NCI-H446 treated with DMSO at 0.1 percent for 48 hours (cell line): ENCODE measurements at regions not wholly inside any gene's neighbourhood (a gene's known extent, or its start where the extent isn't known, plus 50 kb on each side); places are given as distances from the start of the nearest gene placed in this dataset.
"Not testable (repeated sequence)": the region's sequence is repeated elsewhere in the genome, so short reads cannot be mapped to it uniquely, and the experiment has no call there.

Experiments
- DNase-seq: peaks from one replicate; lab custom pipeline; 2025; lab: John Stamatoyannopoulos, UW

GRCh38 chr6:74018825-74019224 is 322.8 kb downstream of the CD109 start:
- no peak for DNase-seq

DNA sequence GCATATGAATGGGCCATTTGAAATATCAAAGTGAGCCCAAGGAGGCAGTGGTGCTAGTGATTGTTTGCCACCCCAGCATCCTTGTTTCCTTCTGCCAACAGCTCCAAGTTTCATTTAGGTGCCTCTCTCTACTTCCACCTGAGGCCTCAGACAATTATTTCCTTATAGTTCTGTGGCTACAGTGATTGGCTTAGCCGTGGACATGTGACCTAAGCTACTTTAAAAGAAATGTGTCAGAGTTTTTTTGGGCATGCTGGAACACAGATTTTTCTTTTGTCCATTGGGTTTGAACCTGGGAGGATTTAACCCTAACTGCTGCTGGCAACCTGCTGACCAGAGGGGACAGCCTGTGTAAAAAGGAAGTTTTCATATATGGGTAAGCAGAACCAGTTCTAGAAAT is 319.4 kb downstream of the CD109 start:
- no peak for DNase-seq

DNA sequence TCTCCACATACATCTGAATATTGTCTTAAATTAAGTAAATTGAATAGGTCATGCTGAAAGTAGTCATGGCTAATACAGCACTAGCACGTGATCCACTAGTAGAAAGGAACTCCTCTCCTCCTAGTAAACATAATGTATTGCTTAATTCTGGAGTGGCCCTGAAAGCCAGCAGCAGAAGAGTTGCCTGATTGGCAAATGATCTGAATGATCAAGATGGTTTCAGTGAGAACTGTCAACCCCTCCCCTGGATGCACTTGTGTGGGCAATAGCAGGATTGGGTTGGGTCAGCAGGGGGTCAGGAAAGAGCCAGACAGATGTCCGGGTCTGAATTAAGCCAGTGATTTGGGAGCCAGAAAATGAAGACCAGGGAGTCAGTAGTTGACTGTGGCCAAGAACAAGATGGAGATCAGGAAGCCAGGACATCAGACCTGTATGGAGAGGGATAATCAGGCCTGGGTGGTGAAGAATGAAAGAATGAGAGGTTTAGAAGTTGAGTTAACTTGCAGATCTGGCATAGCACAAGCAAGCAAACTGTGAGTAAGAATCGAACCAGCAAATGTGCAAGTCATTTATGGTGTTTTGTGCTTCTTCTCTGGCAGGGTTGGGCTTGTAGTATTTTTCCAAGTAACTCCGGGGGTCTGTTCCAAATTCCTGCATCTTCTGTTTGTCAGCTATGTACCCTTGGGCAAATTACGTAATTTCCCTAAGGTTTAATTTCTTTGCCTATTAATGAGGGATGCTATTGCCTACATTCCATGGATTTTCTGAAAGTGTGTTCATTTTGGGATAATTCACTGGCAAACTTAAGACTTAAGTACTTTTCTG is 304.9 kb downstream of the CD109 start:
- no peak for DNase-seq

DNA sequence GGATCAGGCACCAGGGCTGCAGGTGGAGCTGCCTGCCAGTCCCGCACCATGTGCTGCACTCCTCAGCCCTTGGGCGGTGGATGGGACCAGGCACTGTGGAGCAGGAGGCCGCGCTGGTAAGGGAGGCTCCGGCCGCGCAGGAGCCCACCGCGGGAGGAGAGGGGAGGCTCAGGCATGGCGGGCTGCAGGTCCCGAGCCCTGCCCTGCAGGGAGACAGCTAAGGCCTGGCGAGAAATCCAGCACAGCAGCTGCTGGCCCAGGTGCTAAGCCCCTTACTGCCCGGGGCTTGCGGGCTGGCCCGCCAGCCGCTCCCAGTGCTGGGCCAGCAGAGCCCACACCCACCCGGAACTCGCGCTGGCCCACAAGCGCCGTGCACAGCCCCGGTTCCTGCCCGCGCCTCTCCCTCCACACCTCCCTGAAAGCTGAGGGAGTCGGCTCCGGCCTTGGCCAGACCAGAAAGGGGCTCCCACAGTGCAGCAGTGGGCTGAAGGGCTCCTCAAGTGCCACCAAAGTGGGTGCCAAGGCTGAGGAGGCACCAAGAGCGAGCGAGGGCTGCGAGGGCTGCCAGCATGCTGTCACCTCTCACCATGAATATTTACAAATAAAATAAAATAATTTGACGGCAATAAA is 294.7 kb downstream of the CD109 start:
- not testable (repeated sequence) for DNase-seq

- DNase-seq = no peak
These were observed 293.4 kb downstream of the CD109 start for GRCh38 chr6:73989428-73989827.

DNA sequence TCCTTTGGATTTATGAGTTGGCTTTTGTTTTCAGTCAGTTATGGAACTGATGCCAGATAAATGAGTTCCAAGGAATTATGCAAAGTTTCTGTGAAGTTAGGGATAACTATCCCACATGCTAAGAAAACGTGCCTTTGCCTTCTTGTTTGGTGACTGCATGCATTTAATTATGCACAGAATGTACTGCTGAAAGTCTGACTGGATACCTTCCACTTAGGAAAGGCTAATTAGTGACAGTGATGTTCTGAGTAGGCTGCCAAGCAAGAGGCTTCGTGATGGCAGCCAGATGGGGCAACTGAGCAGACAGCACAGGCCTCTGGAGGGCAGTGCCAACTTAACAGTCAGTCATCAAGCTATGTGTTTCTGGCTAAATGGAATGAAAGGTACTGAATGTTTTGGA is 289.9 kb downstream of the CD109 start:
- DNase-seq = no peak

DNA sequence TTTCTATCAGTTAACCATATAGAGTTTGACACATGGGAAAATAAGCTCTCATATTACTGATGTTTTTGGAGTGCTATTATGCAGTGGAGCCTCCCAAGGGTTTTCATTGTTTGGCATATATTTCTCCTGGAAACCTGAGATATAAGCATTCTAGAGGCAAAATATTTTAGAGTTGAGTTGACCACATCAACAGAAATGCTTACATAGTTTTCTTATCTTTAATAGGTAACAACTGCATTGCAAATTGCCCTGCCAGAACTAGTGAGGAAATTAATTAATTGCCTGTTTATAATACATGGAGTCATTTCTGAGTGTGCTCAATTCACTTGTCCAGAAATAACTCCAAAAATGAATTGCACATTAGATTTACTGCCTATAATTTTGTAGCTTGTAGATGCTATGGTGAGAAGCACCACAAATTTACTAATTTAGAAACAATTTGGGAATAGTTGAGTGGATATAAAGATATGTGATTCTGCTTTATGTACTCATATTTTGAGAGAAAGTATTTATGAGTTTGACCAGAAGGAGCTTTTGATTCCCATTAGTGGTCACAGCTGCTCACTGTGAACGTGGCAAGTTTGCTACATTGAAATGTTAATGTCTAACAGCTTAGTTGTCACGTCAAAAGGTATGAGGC is 288.7 kb downstream of the CD109 start:
- DNase-seq = no peak

DNA sequence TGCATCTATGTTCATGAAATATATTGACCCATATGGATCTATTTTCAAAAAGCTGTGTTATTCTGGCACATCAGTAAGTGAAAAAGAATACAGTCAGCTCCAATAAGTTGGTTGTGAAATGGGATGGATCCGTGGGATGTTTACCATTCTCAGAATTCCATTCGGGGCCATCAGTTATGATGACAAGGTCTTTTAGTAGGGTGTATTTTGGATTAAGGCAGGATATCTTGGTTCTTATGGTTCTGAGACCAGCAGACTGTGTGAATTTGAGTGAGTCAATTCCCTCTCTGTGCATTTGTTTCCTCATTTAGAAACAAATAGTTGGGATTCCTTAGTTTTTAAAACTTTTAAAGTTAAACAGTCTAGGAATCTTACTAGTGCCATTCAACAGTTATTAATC is 287.4 kb downstream of the CD109 start:
- no peak for DNase-seq

DNA sequence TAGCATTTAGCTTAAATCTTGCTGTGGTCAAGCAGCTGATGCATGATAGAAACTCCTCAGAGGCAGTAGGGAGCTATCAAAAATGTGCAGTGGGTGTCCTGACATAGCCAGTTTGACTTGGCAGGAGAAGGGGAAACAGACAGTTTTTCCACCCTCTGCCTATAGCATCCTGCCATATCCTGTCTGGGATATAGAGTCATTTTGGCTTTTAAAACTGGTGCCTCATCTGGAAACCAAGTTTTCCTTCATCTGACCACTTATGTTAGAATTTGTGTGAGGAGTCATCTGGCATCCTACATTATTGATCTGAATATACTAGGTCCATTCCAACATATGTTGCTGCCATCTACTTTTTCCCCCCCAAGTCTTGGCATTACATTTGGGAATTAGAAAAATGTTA is 284.1 kb downstream of the CD109 start:
- DNase-seq = no peak

GRCh38 chr6:73978330-73978729 is 282.3 kb downstream of the CD109 start:
- no peak for DNase-seq

DNA sequence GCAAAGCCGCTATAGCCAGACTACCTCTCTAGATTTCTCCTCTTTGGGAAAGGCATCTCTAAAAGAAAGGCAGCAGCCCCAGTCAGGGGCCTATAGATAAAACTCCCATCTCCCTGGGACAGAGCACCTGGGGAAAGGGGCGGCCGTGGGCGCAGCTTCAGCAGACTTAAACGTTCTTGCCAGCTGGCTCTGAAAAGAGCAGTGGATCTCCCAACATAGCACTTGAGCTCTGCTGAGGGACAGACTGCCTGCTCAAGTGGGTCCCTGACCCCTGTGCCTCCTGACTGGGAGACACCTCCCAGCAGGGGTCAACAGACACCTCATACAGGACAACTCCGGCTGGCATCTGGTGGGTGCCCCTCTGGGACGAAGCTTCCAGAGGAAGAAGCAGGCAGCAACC is 276.5 kb downstream of the CD109 start:
- not testable (repeated sequence) for DNase-seq

DNA sequence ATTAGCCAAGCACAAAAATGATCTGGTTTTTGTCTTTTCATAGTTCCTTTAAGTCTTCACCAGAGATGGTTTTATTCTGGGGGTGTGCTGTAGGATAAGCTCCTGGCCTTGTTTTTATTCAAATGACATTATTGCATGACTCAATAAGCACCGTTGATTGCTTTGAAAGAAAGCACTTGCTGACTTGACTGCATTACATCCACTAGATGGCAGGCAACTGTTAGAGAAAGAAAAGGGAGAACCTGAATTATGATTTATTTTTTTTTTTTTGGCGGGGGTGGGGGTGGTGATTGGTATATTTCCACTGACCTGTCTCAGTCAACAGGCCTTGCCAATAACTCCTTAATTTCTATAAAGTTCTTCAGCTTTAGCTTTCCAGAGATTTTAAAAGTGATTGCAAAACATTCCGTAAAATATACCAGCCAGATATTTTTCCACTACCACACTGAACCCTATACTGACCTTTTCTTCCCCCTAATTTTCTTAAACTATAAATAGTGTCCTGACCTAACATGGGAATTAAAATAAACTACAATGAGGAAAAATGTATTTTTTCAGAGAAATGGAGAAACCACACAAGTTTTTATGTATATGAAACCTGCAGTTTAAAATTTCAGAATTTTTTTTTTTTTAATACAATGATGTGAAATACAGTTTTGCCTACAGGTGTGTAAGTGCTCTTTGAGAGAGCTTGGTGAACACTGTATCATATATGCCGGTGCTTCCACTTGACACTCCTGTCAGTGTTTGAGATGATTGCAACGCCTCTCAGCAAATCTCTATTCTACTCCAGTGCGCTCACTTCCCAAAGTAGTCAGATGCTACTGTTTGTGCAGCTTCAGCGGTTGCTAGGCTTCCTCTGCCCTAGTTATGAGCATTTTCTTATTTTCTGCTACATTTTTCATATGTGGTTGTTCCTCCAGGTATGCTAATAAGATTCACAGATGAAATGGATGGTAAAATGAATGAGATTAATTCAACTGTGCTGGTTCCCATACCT is 274.3 kb downstream of the CD109 start:
- no peak for DNase-seq

DNA sequence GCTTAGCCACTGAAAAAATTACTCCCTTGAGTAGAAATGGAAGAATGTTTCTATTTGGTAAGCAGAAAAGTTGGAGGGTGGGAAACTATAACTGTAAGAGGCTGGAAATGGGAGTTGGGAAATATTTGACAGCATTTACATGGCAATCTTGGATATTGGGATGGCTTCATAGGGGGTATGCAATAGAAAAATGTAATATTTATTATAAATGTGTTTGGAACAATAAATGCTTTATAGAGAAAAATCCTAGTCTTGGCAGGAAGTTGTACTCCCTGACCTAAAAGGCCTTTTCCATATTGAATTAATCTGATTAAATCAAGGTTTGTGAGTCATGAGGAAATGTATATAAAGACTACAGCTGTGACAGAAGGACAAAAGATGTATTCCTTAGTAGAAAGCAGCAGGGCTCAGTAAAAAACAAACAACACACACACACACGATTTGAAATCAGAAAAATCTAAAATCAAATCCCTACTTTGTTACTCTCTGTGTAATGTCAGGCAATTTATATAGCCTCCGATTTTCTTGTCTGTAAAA is 272.3 kb downstream of the CD109 start:
- DNase-seq = no peak

DNA sequence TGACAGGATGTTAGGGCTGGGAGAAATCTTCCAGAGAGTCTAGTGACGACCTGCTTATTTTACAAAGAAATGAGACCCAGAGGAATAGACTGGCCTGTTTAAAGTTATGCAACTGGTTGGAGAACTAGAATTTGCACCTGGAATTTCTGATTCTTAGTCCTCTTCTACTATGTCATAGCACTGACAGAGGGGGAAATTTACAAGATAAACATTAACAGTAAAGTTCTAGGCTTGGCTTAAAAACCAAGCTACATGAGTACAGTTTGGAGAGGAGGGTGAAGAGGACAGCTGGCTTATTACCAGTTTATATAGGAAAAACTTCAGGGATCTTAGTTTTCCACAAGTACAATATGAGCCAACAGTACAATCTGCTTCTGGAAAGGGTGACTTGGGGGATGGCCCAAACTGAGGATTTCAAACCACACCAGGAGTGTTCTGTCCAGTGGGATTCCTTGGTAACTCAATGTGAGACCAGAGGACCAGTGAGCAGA is 269.6 kb downstream of the CD109 start:
- DNase-seq = no peak

GRCh38 chr6:73964241-73964854 is 268.3 kb downstream of the CD109 start:
- DNase-seq = no peak

DNA sequence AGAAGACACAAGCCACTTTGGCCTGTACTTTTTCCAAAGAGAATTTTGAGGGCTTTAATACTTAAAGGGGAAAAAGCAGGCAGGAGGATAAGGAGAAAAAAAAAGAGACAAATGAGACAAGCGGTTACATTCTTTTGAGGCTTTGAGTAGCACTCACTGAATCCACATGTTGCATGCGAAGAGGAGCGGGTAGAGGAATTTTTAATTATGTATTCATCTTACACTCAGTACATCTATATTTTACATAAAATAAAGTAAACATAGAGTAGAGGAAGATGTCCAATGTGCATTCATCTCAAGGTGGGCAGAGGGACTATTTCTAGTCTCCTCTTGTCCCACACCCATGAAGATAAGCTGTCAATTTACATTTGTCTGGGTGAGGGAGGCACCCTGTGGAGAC is 266.9 kb downstream of the CD109 start:
- no peak for DNase-seq

- no peak for DNase-seq
These were observed 260.3 kb downstream of the CD109 start for GRCh38 chr6:73956305-73956704.

DNA sequence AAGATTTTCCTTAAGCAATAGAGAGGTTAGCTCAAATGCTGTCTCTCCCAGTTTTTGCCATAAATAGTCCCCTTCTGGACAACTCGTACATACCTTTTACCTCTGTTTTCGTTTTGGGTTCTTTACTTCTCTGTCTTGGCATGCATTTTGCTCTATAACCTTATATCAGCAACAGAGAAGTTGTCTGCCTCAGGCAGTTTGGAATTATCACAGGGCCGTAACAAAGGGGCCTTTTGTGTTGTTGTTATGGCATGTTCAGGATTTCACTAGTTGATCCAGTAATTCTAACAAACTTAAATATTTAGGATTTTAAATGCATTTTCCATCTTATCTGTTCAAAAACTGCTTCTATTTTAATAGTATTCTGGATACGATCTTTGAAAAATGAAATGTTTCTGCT is 259.8 kb downstream of the CD109 start:
- no peak for DNase-seq

DNA sequence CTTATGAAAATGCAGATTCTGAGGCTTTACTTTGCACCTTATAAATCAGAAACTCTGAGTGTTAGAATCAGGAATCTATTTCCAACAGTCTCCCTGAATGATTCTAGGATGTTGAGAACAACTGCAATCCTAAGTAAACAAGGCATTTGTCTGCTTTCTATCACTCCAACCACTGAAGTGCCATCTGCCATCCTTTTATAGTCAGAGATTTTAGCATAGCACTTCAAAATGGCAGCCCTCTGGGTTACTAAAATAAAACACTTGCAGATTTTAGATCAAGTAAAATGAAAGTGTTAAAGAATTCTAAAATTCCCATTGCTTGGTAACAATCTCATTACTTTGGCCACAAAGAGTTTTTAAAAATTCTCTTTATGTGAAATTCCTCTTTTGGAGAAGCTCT is 258.9 kb downstream of the CD109 start:
- no peak for DNase-seq

GRCh38 chr6:73951183-73951582 is 255.2 kb downstream of the CD109 start:
- DNase-seq = no peak
